RWPE1 (cell line): ENCODE measurements at regions not wholly inside any gene's neighbourhood (a gene's known extent, or its start where the extent isn't known, plus 50 kb on each side); places are given as distances from the start of the nearest gene placed in this dataset.

ENCODE experiments used
- CTCF ChIA-PET: fragments of 350-600 bp; sonication (Branson Sonifier 250); formaldehyde crosslinking; extraction: SDS; loops from one replicate; lab custom pipeline; 2021; lab: Yijun Ruan, JAX
- POLR2A ChIA-PET: fragments of 400-600 bp; formaldehyde crosslinking; extraction: SDS; loops from one replicate; lab custom pipeline; 2020; ENCODE audit warnings: antibody characterized with exemption; ENCODE audit not compliant: low non-redundant PET; lab: Yijun Ruan, JAX
- DNase-seq: peaks from one replicate; pipeline ENCODE4 v3.0.0; 2012; ENCODE audit warnings: low spot score
- H3K27ac ChIP-seq: fragments of 450-650 bp; 2 replicates; pipeline ENCODE4 v1.5.1; 2017
- TF ChIP-seq, protein P1 (sequence below): fragments of 450-650 bp; conservative IDR thresholded peaks from 2 replicates; pipeline ENCODE4 v1.5.1; 2017; ENCODE audit warnings: low read depth, mild to moderate bottlenecking

DNA sequence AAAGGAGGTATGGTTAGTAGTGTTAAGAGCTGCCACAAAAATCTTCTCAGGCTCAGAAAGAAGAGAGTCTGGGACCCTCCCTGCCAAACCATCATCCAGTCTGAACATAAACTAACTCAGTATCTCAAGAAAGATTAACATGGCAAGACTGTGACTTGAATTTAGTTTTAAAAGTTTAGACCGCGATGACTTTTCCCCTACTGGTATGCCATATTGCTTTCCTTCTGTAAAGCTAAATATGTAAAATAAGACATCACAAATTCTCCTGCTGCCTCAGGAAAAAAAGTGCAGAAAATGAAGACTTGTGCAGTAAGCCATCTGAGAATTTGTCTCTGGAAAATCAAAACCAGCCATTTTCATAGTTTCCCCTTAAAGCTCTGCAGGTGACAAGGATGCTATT, 85.2 kb upstream of the STARD4 start:
- H3K27ac ChIP-seq = no peak overlapping the region
- POLR2A ChIA-PET = no interaction called here
- CTCF ChIA-PET = interaction anchor here (0.6 kb wide), 1 partner anchor 471 kb away, joined by 3 read pairs; no protein-coding TSS in a partner anchor
- TF ChIP-seq, protein P1, sequence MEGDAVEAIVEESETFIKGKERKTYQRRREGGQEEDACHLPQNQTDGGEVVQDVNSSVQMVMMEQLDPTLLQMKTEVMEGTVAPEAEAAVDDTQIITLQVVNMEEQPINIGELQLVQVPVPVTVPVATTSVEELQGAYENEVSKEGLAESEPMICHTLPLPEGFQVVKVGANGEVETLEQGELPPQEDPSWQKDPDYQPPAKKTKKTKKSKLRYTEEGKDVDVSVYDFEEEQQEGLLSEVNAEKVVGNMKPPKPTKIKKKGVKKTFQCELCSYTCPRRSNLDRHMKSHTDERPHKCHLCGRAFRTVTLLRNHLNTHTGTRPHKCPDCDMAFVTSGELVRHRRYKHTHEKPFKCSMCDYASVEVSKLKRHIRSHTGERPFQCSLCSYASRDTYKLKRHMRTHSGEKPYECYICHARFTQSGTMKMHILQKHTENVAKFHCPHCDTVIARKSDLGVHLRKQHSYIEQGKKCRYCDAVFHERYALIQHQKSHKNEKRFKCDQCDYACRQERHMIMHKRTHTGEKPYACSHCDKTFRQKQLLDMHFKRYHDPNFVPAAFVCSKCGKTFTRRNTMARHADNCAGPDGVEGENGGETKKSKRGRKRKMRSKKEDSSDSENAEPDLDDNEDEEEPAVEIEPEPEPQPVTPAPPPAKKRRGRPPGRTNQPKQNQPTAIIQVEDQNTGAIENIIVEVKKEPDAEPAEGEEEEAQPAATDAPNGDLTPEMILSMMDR = no peak
- DNase-seq = no peak

DNA sequence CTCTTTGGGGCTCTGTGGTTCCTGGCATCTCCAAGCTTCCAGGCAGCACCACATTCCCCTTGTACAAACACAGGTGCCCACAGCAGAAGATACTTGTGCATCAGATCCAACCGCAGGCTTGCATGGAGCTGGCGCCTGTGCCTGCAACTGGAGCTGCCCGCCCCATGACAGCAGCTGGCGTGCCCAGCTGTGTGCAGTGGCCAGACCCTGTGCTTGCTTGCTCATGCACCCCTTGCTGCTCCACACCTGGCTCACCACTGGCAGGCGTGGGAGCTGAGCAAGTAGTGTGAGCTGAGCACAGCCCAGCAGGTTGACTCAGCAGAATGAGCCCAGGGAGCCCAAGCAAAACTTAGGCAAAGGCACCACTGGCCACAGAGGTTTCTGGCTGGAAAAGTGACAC, 84.4 kb upstream of the STARD4 start:
- TF ChIP-seq, protein P1 = no peak
- no peak for DNase-seq
- ChIA-PET CTCF (no interaction called here), POLR2A (no interaction called here)
- no peak overlapping the region for H3K27ac ChIP-seq

DNA sequence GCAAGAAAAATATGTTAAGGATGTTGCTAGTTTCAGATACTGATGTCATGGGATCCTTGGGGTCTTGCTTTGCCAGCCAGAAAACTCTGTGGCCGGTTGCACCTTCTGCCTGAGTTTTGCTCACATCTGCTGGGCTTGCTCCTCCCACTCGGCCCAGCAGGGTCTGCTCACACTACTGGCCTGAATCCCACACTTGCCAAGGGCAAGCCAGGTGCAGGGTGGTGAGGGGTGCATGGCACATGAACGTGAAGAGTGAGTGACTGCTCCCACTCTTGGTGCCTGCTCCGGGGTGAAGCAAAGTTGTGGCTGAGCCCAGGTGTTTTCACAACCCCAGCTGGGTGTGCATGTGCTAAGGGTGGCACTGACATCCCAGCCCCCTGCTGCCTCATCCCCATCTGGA, 83.1 kb upstream of the STARD4 start:
- TF ChIP-seq, protein P1 = no peak
- no peak for DNase-seq
- no peak overlapping the region for H3K27ac ChIP-seq
- CTCF ChIA-PET = no interaction called here
- POLR2A ChIA-PET = no interaction called here

DNA sequence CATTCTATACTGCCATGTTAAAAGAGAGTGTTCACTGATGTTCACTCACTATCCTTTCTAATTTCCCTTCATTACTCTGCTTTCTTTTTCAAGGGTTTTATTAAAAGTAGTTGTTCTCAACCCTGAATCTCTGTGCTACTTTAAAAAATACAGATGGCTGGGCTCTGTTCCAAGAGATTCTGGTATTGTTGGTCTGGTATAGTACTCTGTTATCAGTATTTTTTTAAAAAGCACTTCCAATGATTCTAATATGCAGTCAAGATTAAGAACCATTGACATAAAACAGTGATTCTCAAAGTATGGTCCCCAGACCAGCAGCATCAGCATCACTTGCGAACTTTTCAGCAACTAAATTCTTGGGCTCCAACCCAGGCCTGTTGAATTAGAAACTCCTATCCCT, 77.0 kb upstream of the STARD4 start:
- ChIA-PET CTCF (no interaction called here), POLR2A (no interaction called here)
- DNase-seq = no peak
- TF ChIP-seq, protein P1 = no peak
- H3K27ac ChIP-seq = no peak overlapping the region

DNA sequence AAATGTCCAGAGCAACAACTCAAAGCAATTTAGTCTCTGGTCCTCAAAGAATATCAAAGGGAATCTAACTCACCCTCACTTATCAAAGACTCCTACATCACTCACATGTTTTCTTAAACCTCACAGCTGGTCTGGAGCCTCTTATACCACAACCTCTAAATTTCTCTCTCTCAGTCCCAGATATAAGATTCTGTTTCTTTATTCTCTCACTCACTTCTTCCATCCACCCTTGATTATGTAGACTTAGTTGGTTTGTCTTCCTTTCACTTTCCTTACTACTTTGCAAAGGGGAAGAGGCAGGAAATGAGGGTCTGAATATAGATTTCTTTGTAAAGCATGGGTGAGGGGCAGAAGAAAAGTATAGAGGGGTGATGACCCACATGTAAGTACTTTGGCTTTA, 75.4 kb upstream of the STARD4 start:
- no peak for DNase-seq
- ChIA-PET POLR2A (no interaction called here), CTCF (no interaction called here)
- TF ChIP-seq, protein P1 = no peak
- no peak overlapping the region for H3K27ac ChIP-seq

DNA sequence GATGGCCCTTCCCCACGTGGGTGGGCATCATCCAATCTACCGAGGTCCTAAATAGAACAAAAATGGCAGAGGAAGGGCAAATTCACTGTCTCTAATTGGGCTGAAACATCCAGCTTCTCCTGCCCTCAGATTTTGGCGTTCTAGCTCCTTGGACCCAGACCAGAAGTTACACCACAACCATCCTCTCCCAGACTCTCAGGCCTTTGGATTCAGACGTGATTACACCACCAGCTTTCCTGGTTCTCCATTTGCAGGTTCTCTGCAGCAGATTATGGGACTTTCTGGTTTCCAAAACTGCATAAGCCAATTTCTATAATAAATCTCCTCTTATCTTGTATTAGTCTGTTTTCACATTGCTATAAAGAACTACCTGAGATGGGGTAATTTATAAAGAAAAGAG, 73.6 kb upstream of the STARD4 start:
- DNase-seq = no peak
- ChIA-PET POLR2A (no interaction called here), CTCF (interaction anchor here (0.6 kb wide), 1 partner anchor 76 kb away, joined by 3 read pairs; no protein-coding TSS in a partner anchor)
- H3K27ac ChIP-seq = no peak overlapping the region
- TF ChIP-seq, protein P1 = no peak
